ENCODE measurements at regions not wholly inside any gene's neighbourhood (a gene's known extent, or its start where the extent isn't known, plus 50 kb on each side); places are given as distances from the start of the nearest gene placed in this dataset.

DNA sequence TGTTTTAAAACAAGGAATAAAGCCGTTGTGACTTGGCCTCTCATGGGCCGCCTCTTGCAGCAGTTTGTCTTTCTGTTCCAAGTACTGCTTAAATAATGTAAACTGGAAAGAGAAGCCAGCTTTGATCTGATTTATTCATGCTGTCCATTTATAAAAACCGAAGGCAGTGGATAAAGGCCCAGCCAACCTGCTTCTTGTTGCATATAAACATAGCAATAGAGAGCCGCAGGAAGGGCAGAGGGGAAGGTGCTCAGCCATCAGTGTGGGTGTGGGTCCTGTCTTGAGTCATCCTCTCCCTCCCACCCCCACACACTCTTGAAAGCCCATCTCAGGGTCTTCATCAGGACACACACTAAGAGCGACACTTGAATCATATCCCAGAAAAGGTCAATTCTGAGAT is 187.9 kb upstream of the FAM9B start:
- TF ChIP-seq, protein P1, sequence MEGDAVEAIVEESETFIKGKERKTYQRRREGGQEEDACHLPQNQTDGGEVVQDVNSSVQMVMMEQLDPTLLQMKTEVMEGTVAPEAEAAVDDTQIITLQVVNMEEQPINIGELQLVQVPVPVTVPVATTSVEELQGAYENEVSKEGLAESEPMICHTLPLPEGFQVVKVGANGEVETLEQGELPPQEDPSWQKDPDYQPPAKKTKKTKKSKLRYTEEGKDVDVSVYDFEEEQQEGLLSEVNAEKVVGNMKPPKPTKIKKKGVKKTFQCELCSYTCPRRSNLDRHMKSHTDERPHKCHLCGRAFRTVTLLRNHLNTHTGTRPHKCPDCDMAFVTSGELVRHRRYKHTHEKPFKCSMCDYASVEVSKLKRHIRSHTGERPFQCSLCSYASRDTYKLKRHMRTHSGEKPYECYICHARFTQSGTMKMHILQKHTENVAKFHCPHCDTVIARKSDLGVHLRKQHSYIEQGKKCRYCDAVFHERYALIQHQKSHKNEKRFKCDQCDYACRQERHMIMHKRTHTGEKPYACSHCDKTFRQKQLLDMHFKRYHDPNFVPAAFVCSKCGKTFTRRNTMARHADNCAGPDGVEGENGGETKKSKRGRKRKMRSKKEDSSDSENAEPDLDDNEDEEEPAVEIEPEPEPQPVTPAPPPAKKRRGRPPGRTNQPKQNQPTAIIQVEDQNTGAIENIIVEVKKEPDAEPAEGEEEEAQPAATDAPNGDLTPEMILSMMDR (IDR thresholded peaks at IDR 0.05; ENCODE audit: insufficient read depth, low read length) = no peak
- TF ChIP-seq POLR2AphosphoS5 (IDR thresholded peaks at IDR 0.05; ENCODE audit: low read depth) = no peak
- TF ChIP-seq, protein P2, sequence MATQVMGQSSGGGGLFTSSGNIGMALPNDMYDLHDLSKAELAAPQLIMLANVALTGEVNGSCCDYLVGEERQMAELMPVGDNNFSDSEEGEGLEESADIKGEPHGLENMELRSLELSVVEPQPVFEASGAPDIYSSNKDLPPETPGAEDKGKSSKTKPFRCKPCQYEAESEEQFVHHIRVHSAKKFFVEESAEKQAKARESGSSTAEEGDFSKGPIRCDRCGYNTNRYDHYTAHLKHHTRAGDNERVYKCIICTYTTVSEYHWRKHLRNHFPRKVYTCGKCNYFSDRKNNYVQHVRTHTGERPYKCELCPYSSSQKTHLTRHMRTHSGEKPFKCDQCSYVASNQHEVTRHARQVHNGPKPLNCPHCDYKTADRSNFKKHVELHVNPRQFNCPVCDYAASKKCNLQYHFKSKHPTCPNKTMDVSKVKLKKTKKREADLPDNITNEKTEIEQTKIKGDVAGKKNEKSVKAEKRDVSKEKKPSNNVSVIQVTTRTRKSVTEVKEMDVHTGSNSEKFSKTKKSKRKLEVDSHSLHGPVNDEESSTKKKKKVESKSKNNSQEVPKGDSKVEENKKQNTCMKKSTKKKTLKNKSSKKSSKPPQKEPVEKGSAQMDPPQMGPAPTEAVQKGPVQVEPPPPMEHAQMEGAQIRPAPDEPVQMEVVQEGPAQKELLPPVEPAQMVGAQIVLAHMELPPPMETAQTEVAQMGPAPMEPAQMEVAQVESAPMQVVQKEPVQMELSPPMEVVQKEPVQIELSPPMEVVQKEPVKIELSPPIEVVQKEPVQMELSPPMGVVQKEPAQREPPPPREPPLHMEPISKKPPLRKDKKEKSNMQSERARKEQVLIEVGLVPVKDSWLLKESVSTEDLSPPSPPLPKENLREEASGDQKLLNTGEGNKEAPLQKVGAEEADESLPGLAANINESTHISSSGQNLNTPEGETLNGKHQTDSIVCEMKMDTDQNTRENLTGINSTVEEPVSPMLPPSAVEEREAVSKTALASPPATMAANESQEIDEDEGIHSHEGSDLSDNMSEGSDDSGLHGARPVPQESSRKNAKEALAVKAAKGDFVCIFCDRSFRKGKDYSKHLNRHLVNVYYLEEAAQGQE (IDR thresholded peaks at IDR 0.05; ENCODE audit: insufficient replicate concordance, low read depth) = no peak
